Gastroesophageal sphincter (tissue), 3 donors: ENCODE measurements at regions not wholly inside any gene's neighbourhood (a gene's known extent, or its start where the extent isn't known, plus 50 kb on each side); places are given as distances from the start of the nearest gene placed in this dataset.

ENCODE experiments used
- CTCF ChIP-seq, 4 experiments: fragments of 200-600 bp in 2 of 4; fragments of 450-650 bp in 2 of 4; sonication (generic) in 1 of 4; IDR thresholded peaks; one replicate each; pipeline ENCODE4 v1.5.1; 2017 to 2019; ENCODE audit warnings: antibody characterized with exemption in 4 of 4, mild to moderate bottlenecking in 2 of 4, moderate library complexity in 2 of 4
- POLR2A ChIP-seq, 2 donors: fragments of 450-650 bp; IDR thresholded peaks; one replicate each; pipeline ENCODE4 v1.6.1; 2017; ENCODE audit warnings: antibody characterized with exemption in 2 of 2, mild to moderate bottlenecking in 2 of 2, moderate library complexity in 1 of 2
- POLR2AphosphoS5 ChIP-seq: sonication (generic); formaldehyde crosslinking; IDR thresholded peaks from one replicate; pipeline ENCODE4 v1.6.1; 2017; ENCODE audit warnings: antibody characterized with exemption

GRCh38 chr1:189619682-189620332 lies 857.9 kb downstream of the BRINP3 start:
- TF ChIP-seq CTCF (IDR thresholded peaks at IDR 0.05) (no peak), POLR2AphosphoS5 (no peak), POLR2A (IDR thresholded peaks at IDR 0.05) (no peak)
